SU-DHL-6 (cell line): ENCODE measurements at regions not wholly inside any gene's neighbourhood (a gene's known extent, or its start where the extent isn't known, plus 50 kb on each side); places are given as distances from the start of the nearest gene placed in this dataset.

Experiments used
- CTCF ChIP-seq: fragments of 200-600 bp; sonication (generic); IDR thresholded peaks from one replicate; pipeline ENCODE4 v1.5.1; 2017; ENCODE audit warnings: antibody characterized with exemption, mild to moderate bottlenecking, low read length, moderate library complexity; ENCODE audit not compliant: insufficient read depth, poor library complexity, severe bottlenecking
- EZH2phosphoT487 ChIP-seq: fragments of 200-600 bp; sonication (generic), shearing (Covaris generic); conservative IDR thresholded peaks from 2 replicates; pipeline ENCODE4 v1.6.1; 2018; ENCODE audit warnings: mild to moderate bottlenecking, antibody characterized with exemption, low read length, moderate library complexity, mixed read lengths

- TF ChIP-seq CTCF = no peak
- TF ChIP-seq EZH2phosphoT487 = no peak
Observed at GRCh38 chr18:71994273-71994672, 549.9 kb downstream of the CBLN2 start.
